DMS 273 (cell line): ENCODE measurements at regions not wholly inside any gene's neighbourhood (a gene's known extent, or its start where the extent isn't known, plus 50 kb on each side); places are given as distances from the start of the nearest gene placed in this dataset.
"Not testable (repeated sequence)": the region's sequence is repeated elsewhere in the genome, so short reads cannot be mapped to it uniquely, and the experiment has no call there.

Experiments used
- DNase-seq: peaks from one replicate; lab custom pipeline; 2025; ENCODE audit not compliant: unreplicated experiment; lab: John Stamatoyannopoulos, UW

GRCh38 chr2:234571620-234572407, 74.9 kb upstream of the ARL4C start:
- no peak for DNase-seq

DNA sequence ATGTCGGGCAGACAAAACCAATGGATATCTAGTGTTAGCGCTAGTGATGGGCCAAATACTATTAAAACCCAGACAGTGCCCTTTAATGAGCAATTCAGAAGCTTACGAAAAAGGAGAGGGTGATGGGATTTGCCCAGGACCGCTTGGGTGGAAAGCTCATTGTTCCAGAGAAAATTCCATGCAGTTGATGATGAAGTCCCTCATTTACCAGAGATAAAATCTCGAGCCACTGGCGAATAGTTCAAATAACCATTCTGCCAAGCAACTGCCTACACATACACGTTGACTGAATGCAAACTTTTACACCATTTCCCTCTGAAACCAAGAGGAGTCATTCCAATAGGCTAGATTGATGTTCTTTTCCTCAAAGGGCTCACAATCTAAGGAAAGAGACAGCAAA, 73.6 kb upstream of the ARL4C start:
- DNase-seq, result no peak

- DNase-seq, result no peak
Measured at GRCh38 chr2:234569776-234570430, 73.0 kb upstream of the ARL4C start.

GRCh38 chr2:234566622-234567021, 69.7 kb upstream of the ARL4C start:
- no peak for DNase-seq

DNA sequence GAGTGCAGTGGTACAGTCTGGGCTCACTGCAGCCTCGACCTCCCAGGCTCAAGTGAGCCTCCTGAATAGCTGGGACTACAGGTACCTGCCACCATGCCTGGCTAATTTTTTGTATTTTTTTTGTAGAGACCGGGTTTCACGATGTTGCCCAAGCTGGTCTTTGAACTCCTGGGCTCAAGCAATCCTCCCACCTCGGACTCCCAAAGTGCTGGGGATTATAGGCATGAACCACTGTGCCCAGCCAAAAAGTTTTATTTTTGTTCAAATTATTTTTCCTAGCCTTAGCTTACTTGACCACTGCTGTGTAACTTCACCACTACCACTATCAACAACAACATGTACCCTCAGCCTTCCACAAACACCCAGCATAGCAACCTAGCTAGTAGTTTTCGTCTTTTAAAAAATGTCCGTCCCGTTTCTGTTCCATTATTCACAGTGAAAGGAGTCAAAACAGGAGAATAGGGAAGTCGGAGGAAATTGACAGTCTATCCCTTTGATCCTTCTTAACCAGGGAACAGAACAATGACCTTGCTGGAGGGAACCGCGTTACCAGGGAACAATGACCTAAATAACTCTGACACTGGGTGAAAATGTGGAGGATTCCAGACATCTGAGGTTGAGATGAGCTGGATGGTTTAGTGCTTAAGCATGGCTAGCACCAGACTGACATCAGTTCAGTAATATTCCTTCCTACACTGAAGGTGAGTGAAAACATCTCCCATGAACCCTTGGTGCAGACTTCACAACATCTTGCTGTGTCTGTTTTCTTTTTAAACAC, 69.2 kb upstream of the ARL4C start:
- DNase-seq, result no peak

GRCh38 chr2:234565201-234565600, 68.3 kb upstream of the ARL4C start:
- no peak for DNase-seq

DNA sequence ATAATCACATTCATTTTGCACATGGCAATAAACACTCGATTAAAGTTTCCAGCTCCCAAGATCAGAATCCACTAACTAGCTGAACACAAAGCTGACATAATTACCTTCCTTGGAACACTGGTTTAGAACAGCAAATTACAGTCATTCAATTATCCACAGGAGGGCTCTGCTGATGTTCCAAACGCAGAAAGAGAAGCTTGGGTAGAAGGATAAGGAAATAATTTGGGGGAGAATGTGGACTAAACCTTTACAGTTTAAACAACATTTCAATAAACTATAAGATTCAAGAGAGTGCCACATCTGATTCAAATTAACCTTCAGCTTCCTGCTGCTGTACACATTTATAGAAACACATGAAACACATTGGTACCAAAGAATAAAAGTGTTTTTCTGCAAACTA, 67.8 kb upstream of the ARL4C start:
- peak; percentile 26 for DNase-seq

DNA sequence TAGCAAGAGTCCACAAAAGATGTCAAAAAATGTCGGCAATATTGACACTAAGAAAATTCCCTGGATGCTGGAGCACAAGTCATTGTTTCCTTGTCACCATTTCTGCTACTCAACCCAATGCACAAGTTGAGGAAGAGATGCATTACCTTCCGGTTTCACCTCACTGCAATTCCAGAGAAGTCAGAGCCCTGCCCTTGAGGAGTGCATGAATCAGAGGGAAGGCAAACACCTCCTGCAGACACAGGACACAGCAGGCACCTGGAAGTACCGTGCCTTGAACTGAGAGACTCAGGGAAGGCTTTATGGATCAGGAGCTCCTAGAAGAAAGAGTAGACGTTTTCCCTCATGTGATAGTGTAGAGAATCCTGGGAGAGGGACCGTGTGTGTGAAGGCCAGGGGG, 62.7 kb upstream of the ARL4C start:
- no peak for DNase-seq

- DNase-seq, result no peak
Measured at GRCh38 chr2:234558642-234559041, 61.8 kb upstream of the ARL4C start.

- DNase-seq, result no peak
Measured at GRCh38 chr2:234556848-234557573, 60.1 kb upstream of the ARL4C start.

GRCh38 chr2:234555616-234556249, 58.9 kb upstream of the ARL4C start:
- DNase-seq, result no peak

DNA sequence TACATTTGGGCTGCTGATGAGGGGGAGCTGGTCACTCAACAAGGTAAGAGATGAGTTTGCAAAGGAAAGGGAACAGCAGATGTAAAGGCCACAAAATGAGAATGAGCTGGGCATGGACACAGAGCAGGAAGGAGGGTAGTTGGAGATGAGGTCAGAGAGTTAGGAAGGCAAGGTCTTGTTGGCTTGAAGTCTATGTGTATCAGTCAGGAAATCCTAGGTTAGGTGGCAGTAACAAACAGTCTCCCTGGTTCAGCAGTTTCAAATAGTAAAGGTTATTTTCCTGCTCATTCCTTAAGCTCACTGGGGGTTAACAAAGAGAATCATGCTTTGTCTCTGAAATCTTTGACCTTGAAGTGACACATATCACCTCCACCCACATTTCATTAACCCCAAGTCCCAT, 58.3 kb upstream of the ARL4C start:
- no peak for DNase-seq

GRCh38 chr2:234553223-234553622, 56.3 kb upstream of the ARL4C start:
- DNase-seq, result not testable (repeated sequence)

GRCh38 chr2:234550511-234551107, 53.7 kb upstream of the ARL4C start:
- DNase-seq, result peak; percentile 84

GRCh38 chr2:234550056-234550455, 53.2 kb upstream of the ARL4C start:
- no peak for DNase-seq

- peak; percentile 20 for DNase-seq
Measured at GRCh38 chr2:234548695-234549420, 52.0 kb upstream of the ARL4C start.

- DNase-seq, result no peak
Measured at GRCh38 chr2:234546770-234547169, 49.9 kb upstream of the ARL4C start.
